ENCODE measurements at regions not wholly inside any gene's neighbourhood (a gene's known extent, or its start where the extent isn't known, plus 50 kb on each side); places are given as distances from the start of the nearest gene placed in this dataset.

GRCh38 chr6:76681781-76682180 is 609.3 kb upstream of the IMPG1 start:
- no peak for TF ChIP-seq CTCF (IDR thresholded peaks at IDR 0.05)
- TF ChIP-seq EP300 (IDR thresholded peaks at IDR 0.05), result no peak
